Spleen (tissue), 7 donors: ENCODE measurements at regions not wholly inside any gene's neighbourhood (a gene's known extent, or its start where the extent isn't known, plus 50 kb on each side); places are given as distances from the start of the nearest gene placed in this dataset.

ENCODE experiments used
- CTCF ChIP-seq, 11 experiments: fragments of 200-600 bp in 7 of 11; fragments of 450-650 bp in 4 of 11; sonication (generic) in 4 of 11; IDR thresholded peaks in 8 of 11; conservative IDR thresholded peaks in 3 of 11; 1 replicate in 7 of 11; 2 replicates in 4 of 11; pipeline versions ENCODE4 v1.4.0 to v1.8.0; 2016 to 2021; ENCODE audit warnings: antibody characterized with exemption in 11 of 11, inconsistent platforms in 4 of 11, mild to moderate bottlenecking in 1 of 11
- POLR2A ChIP-seq, 3 donors: fragments of 450-650 bp; IDR thresholded peaks; one replicate each; pipeline ENCODE4 v1.5.1; 2017; ENCODE audit warnings: antibody characterized with exemption in 3 of 3, mild to moderate bottlenecking in 1 of 3
- POLR2AphosphoS5 ChIP-seq, 3 donors: sonication (generic); formaldehyde crosslinking; IDR thresholded peaks; one replicate each; pipeline ENCODE4 v1.5.1; 2017; ENCODE audit warnings: antibody characterized with exemption in 3 of 3
- donor health status: DM: no; HTN: no; CAD: no; lungs with moderate emphysema.
- donor health status: DM: no; HTN: no; CAD: no.
- donor health status: DM: no; HTN: no; CAD: no.

- no peak for TF ChIP-seq CTCF (IDR thresholded peaks at IDR 0.05 in 8 of 11, conservative IDR thresholded peaks at IDR 0.05 in 3 of 11)
- no peak for TF ChIP-seq POLR2AphosphoS5 (IDR thresholded peaks at IDR 0.05)
- no peak for TF ChIP-seq POLR2A (IDR thresholded peaks at IDR 0.05)
Observed at GRCh38 chr1:229891227-229891626, 175.8 kb upstream of the GALNT2 start.
